Adrenal gland (tissue), 5 donors: ENCODE measurements at regions not wholly inside any gene's neighbourhood (a gene's known extent, or its start where the extent isn't known, plus 50 kb on each side); places are given as distances from the start of the nearest gene placed in this dataset.

Experiments used
- CTCF ChIP-seq, 6 experiments: fragments of 450-650 bp in 4 of 6; fragments of 200-600 bp in 2 of 6; sonication (generic) in 1 of 6; IDR thresholded peaks; 1 replicate in 5 of 6; 2 replicates in 1 of 6; pipeline versions ENCODE4 v1.5.1 to v1.8.0; 2016 to 2021; ENCODE audit warnings: antibody characterized with exemption in 6 of 6, mild to moderate bottlenecking in 2 of 6, moderate library complexity in 1 of 6
- POLR2A ChIP-seq, 2 donors: fragments of 450-650 bp; IDR thresholded peaks; one replicate each; pipeline ENCODE4 v1.6.1; 2017; ENCODE audit warnings: antibody characterized with exemption in 2 of 2, mild to moderate bottlenecking in 2 of 2, moderate library complexity in 1 of 2
- donor health status: DM: no; HTN: no; CAD: no.

GRCh38 chr3:187931101-187931500 is 185.8 kb upstream of the BCL6 start:
- no peak for TF ChIP-seq CTCF (IDR thresholded peaks at IDR 0.05)
- no peak for TF ChIP-seq POLR2A (IDR thresholded peaks at IDR 0.05)
